ENCODE measurements at regions not wholly inside any gene's neighbourhood (a gene's known extent, or its start where the extent isn't known, plus 50 kb on each side); places are given as distances from the start of the nearest gene placed in this dataset.

DNA sequence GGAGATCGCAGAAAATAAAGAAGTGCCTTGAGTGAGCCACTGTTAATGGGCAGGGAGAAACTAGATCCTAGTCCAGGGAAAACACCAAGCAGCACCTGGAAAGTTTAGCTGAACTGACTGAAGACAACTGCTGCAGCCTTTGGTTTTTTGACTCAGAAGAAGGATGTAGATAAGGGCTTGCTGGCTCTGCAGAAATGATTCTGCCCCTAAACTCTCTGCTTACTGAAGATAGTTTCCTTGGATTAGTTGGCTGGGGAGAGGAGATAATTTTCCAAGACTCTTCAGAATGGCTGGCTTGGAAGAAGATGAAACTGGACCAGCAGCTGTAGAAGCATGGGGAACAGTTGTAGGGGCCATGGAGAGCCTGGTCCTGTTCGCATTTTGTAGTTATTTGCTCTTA lies 471.8 kb downstream of the KDM4C start:
- DNase-seq, result no peak

DNA sequence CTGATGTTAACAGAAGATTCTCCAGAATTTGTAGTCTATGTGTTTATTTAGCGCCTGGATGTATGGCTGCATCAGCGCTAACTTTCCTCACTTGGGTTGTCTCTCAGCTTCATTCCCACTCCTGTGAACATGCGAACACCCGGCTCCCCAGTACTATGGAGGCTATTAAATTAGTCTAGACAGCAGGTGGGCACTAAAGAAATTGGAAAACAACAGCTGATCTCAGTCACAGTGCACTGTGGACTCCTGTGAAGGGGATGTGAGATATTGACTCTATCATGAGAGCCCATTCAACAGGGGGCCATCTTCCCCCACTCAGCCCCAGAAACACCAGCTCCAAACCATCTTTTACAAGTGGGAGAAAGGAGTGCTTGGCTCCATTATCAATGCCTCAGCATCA lies 471.0 kb downstream of the KDM4C start:
- DNase-seq, result no peak

DNA sequence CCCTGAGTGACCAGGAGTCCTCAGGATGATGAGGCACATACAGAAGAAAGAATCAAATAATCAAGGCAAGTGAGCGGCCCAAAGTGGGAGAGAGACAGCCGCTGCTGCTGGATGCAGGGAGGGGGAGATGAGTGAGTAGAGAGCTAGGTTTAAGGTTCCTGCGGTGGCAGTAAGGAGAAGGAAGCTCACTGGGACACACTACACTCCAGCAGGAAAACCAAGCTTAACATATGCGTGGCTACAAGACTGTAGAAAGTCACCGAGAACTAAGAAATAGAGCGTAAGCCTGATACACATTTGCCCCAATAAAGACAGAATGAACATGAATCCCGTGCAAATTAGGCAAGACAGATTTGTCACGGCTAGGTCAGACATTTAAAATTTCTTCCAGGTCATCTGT lies 470.2 kb downstream of the KDM4C start:
- no peak for DNase-seq

DNA sequence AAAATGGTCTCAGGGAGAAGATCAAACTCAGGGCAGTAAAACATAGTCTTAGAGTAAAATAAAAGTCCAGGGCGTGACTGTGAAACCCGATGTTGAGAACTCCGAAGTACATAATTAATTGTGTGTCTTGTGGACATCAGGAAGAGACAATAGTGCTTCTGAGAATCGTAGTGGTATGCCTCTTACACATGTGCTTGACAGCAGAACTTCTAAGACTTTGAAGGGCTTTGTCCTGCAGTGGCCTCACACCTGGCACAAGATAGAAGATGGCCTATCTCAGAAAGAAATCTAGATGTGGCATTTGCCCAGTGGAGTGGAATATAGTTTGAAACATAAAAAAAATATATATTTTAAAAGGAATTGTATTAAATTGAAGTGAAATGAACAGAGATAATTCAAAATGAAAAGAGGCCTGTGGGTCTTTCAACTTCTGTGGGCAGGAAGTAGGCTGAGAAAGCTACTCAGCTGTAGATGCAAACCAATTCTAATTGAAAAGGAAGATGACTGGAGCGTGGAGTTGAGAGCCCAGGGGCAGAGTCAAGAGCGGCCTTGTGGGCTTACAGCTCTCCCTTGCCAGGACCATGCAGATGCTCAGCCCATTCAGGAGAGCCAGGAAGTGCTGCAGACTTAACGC lies 468.4 kb downstream of the KDM4C start:
- DNase-seq, result no peak
